Spleen (tissue), 11 donors: ENCODE measurements at regions not wholly inside any gene's neighbourhood (a gene's known extent, or its start where the extent isn't known, plus 50 kb on each side); places are given as distances from the start of the nearest gene placed in this dataset.
A peak's percentile ranks its signal among the peaks of the same experiment; 100 is the strongest.

Source experiments
- DNase-seq: peaks from one replicate; pipeline ENCODE4 v3.0.0-alpha.2; 2020
- H3K27ac ChIP-seq, 8 donors: fragments of 200-600 bp; sonication (generic) in 7 of 8; 1 replicate in 4 of 8; 2 replicates in 4 of 8; pipeline versions ENCODE4 v1.5.0 to v1.8.0; 2016 to 2021; ENCODE audit warnings: inconsistent platforms in 4 of 8, mild to moderate bottlenecking in 4 of 8, moderate library complexity in 1 of 8
- H3K27me3 ChIP-seq, 7 donors: fragments of 200-600 bp; sonication (generic) in 6 of 7; replicated peaks in 1 of 7; 1 replicate in 4 of 7; 2 replicates in 3 of 7; pipeline versions ENCODE4 v1.5.0 to v1.8.0; 2016 to 2021; ENCODE audit warnings: inconsistent platforms in 3 of 7, mild to moderate bottlenecking in 1 of 7
- H3K36me3 ChIP-seq, 6 donors: fragments of 200-600 bp; sonication (generic) in 5 of 6; 1 replicate in 4 of 6; 2 replicates in 2 of 6; pipeline versions ENCODE4 v1.5.0 to v1.8.0; 2016 to 2021; ENCODE audit warnings: inconsistent platforms in 2 of 6
- H3K4me1 ChIP-seq, 6 donors: fragments of 200-600 bp; sonication (generic) in 5 of 6; 1 replicate in 3 of 6; 2 replicates in 3 of 6; pipeline versions ENCODE4 v1.5.0 to v1.8.0; 2016 to 2021; ENCODE audit warnings: inconsistent platforms in 3 of 6
- H3K4me3 ChIP-seq, 8 donors: fragments of 200-600 bp; sonication (generic) in 7 of 8; 1 replicate in 4 of 8; 2 replicates in 4 of 8; pipeline versions ENCODE4 v1.5.0 to v1.8.0; 2016 to 2021; ENCODE audit warnings: inconsistent platforms in 4 of 8, mild to moderate bottlenecking in 4 of 8, moderate library complexity in 2 of 8
- H3K9me3 ChIP-seq, 8 donors: fragments of 200-600 bp; sonication (generic) in 7 of 8; 1 replicate in 4 of 8; 2 replicates in 4 of 8; pipeline versions ENCODE4 v1.5.0 to v1.8.0; 2016 to 2021; ENCODE audit warnings: inconsistent platforms in 4 of 8
- CTCF ChIP-seq, 11 experiments: fragments of 200-600 bp in 7 of 11; fragments of 450-650 bp in 4 of 11; sonication (generic) in 4 of 11; IDR thresholded peaks in 8 of 11; conservative IDR thresholded peaks in 3 of 11; 1 replicate in 7 of 11; 2 replicates in 4 of 11; pipeline versions ENCODE4 v1.4.0 to v1.8.0; 2016 to 2021; ENCODE audit warnings: antibody characterized with exemption in 11 of 11, inconsistent platforms in 4 of 11, mild to moderate bottlenecking in 1 of 11
- POLR2A ChIP-seq, 3 donors: fragments of 450-650 bp; IDR thresholded peaks; one replicate each; pipeline ENCODE4 v1.5.1; 2017; ENCODE audit warnings: antibody characterized with exemption in 3 of 3, mild to moderate bottlenecking in 1 of 3
- POLR2AphosphoS5 ChIP-seq, 3 donors: sonication (generic); formaldehyde crosslinking; IDR thresholded peaks; one replicate each; pipeline ENCODE4 v1.5.1; 2017; ENCODE audit warnings: antibody characterized with exemption in 3 of 3
- WGBS, 5 donors: extraction: QIAGEN DNeasy Blood & Tissue Kit in 3 of 5; methylation state at CpG; one replicate each; pipeline versions ENCODE4 v1.1.5 to v1.1.7; 2013 to 2018; 5-methylcytosine and 5-hydroxymethylcytosine counted together
- intact Hi-C: fragments of 100-400 bp; cut with DNase I; formaldehyde crosslinking; loops from one replicate; pipeline ENCODE4 v1.15.0; 2023; ENCODE audit warnings: low total_unique reads
- donor health status: healthy with polysubstance abuse.
- donor health status: DM: no; HTN: no; CAD: no; lungs with moderate emphysema.
- donor health status: DM: no; HTN: no; CAD: no.
- donor health status: Bipolar disorder and iron deficiency.
- donor health status: healthy.
- donor health status: DM: no; HTN: no; CAD: no.
- donor health status: DM: yes; HTN: yes; CAD: no.

GRCh38 chr4:71272976-71273375, 65.8 kb upstream of the SLC4A4 start:
- H3K4me1 ChIP-seq = peaks cover 0 to 29% (median 19%) of the 10 kb centered on the region in 6 donors
- 85 to 93% (median 85%) methylated on average over 1 of the region's 1 CpG for WGBS, 5 donors
- no peaks in the 10 kb centered on the region for H3K36me3 ChIP-seq
- H3K9me3 ChIP-seq = no peaks in the 10 kb centered on the region
- DNase-seq = no peak
- no peak overlapping the region for H3K27ac ChIP-seq
- no peak overlapping the region for H3K4me3 ChIP-seq
- intact Hi-C loops = no loop called here
- H3K27me3 ChIP-seq = no peaks in the 10 kb centered on the region
- TF ChIP-seq CTCF (IDR thresholded peaks at IDR 0.05 in 8 of 11, conservative IDR thresholded peaks at IDR 0.05 in 3 of 11) (no peak), POLR2AphosphoS5 (IDR thresholded peaks at IDR 0.05) (no peak), POLR2A (IDR thresholded peaks at IDR 0.05) (no peak)

DNA sequence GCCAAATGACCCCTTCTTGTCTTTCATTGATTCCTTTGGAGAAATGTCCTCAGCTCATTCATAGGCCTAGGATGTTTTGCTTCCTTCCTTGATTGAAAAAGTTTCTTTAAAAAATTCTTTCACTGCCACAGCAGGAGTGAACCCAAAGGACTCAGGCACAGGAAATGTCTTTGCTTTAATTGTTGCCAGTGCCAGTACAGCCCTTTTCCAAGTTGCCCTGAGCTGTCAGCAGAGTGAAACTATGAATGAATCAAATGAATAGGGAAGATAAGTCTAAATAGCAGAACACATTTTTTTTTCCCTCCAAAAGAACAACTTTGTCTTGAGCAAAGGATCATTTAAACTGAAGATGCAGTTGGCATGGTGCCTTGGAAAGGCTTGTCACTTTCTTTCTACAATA, 63.8 kb upstream of the SLC4A4 start:
- no peaks in the 10 kb centered on the region for H3K27me3 ChIP-seq
- H3K4me3 ChIP-seq = no peak overlapping the region
- TF ChIP-seq POLR2AphosphoS5 (IDR thresholded peaks at IDR 0.05) = no peak
- TF ChIP-seq CTCF (IDR thresholded peaks at IDR 0.05 in 8 of 11, conservative IDR thresholded peaks at IDR 0.05 in 3 of 11) = no peak
- no peak for TF ChIP-seq POLR2A (IDR thresholded peaks at IDR 0.05)
- H3K36me3 ChIP-seq = no peaks in the 10 kb centered on the region
- H3K9me3 ChIP-seq = no peaks in the 10 kb centered on the region
- H3K27ac ChIP-seq = peak overlapping the region in 1 of 8 donors; percentile 40
- H3K4me1 ChIP-seq = peaks cover 0 to 29% (median 19%) of the 10 kb centered on the region in 6 donors
- no peak for DNase-seq
- intact Hi-C loops = no loop called here

GRCh38 chr4:71275570-71275969, 63.2 kb upstream of the SLC4A4 start:
- no peak for DNase-seq
- Histone ChIP-seq H3K27me3 (no peaks in the 10 kb centered on the region), H3K4me3 (no peak overlapping the region), H3K27ac (peak overlapping the region in 1 of 8 donors; percentile 40), H3K4me1 (peaks cover 0 to 29% (median 19%) of the 10 kb centered on the region in 6 donors), H3K9me3 (no peaks in the 10 kb centered on the region), H3K36me3 (no peaks in the 10 kb centered on the region)
- 11 to 19% (median 14%) methylated on average over 4 of the region's 4 CpGs for WGBS, 5 donors
- TF ChIP-seq CTCF (IDR thresholded peaks at IDR 0.05 in 8 of 11, conservative IDR thresholded peaks at IDR 0.05 in 3 of 11) (no peak), POLR2AphosphoS5 (IDR thresholded peaks at IDR 0.05) (no peak), POLR2A (IDR thresholded peaks at IDR 0.05) (no peak)
- intact Hi-C loops = no loop called here

- no peak for DNase-seq
- Histone ChIP-seq H3K4me3 (no peak overlapping the region), H3K36me3 (no peaks in the 10 kb centered on the region), H3K27ac (no peak overlapping the region), H3K9me3 (no peaks in the 10 kb centered on the region), H3K27me3 (no peaks in the 10 kb centered on the region), H3K4me1 (peaks cover 0 to 29% (median 19%) of the 10 kb centered on the region in 6 donors)
- WGBS, 5 donors = 88 to 97% (median 96%) methylated on average over 1 of the region's 1 CpG
- no peak for TF ChIP-seq CTCF (IDR thresholded peaks at IDR 0.05 in 8 of 11, conservative IDR thresholded peaks at IDR 0.05 in 3 of 11)
- TF ChIP-seq POLR2A (IDR thresholded peaks at IDR 0.05) = no peak
- no peak for TF ChIP-seq POLR2AphosphoS5 (IDR thresholded peaks at IDR 0.05)
- intact Hi-C loops = no loop called here
These were observed 61.5 kb upstream of the SLC4A4 start for GRCh38 chr4:71277353-71277752.
